GM21723 (cell line): ENCODE measurements at regions not wholly inside any gene's neighbourhood (a gene's known extent, or its start where the extent isn't known, plus 50 kb on each side); places are given as distances from the start of the nearest gene placed in this dataset.

Source experiments
- ATAC-seq: cut with Tn5 transposase; IDR thresholded peaks from one replicate; pipeline ENCODE4 v1.9.1; 2021; ENCODE audit warnings: mild to moderate bottlenecking, moderate library complexity; ENCODE audit not compliant: unreplicated experiment

- no peak for ATAC-seq
These were observed 94.9 kb downstream of the TMEM174 start for GRCh38 chr5:73267766-73268435.

DNA sequence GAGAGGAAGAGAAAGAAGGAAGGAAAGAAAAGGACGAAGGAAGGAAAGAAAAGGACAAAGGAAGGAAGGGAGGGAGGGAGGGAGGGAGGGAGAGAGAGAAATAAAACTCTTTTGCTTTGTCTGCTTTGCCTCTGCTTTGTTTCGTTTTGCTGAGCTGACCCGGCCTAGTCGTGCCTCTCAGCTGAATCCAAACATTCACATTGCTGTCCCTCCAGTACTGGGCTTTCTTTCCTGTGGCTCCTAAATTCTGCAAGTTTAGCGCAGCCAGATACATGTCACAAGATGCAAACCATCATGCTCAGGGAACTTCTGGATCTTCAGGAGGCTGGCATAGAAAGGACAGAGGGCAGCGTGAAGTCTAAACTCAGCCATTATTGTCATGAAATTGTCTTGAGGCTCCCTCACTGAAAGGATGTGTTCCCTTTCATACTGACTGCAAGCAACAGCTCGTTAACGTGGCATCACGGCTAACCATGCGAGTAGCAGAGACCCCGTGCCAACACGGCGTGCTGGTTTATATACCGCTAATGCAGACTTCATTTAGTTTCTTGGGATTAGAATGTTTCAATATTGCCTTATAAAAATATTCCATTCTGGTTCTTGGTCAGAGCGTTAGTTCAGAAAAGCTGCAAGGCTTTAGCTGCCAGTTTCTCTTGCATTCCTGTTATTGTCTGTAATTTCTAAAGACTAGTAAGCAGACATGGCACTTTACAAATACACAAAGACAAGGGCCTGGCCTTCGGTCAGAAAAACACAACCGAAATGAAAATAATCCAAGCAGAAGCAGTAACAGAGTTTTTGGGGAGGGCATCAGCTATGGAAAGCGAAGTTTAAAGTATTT lies 94.2 kb downstream of the TMEM174 start:
- no peak for ATAC-seq

DNA sequence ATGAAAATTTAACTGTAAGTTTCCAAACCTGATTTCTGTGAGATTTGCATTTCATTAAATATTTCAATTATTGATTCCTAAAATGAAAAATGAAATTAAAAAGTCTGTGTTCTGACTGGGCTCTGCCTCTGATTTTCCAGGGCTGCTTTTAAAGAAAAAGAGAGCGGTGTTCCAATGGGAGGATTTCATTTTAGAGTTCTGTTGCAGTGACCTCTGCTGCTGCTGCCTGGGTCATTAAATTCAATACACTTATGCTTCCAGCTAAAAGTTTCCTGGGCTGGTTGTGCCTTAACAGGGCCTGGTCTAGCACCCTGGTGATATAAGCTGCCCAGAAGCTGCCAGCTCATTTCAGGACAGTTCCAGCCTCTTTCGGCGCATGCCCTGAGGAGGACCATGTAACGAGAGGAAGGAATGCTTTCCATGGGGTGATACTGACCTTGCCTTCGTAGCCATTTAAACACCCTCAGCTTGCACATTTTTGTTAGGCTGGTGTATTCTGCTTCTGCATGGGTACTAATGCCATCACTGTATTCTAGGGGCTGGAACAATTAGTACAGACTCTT lies 93.3 kb downstream of the TMEM174 start:
- ATAC-seq: no peak

DNA sequence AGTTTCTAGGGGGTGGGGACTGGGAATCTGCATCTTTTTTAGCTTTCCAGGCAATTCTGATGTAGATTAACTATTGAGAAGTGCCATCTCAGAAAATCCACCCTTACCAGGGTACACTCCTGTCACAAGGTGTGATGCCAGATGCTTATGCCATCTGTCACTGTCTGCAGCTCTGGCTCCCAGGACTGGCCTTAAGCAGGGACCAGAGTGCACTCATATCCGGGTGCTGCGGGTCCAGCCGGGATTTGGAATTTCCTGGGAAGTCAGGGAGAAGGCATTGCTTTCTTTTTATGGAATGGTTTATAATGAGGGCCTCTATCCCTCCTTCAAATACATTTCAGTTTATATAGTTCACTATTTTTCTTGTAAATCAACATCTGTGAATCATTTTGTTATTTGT lies 92.6 kb downstream of the TMEM174 start:
- ATAC-seq: no peak

DNA sequence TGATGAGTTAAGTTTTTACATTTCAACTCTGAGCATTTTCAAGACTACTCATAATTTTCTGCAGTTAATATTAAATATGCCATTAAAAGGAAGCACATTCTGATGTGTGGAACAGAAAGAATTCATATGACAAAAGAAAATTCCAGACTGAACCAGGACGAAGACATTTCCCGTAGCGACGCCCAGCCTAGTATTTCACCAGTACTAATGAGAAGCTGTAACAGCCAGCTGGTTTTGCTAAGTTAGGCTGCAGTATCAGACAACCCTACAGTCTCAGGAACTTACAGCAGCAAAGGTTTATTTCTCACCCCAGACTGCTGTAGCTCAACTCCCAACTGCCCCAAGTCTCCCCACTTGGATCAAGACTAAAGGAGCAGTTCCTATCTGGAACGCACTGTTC lies 91.6 kb downstream of the TMEM174 start:
- ATAC-seq: no peak

DNA sequence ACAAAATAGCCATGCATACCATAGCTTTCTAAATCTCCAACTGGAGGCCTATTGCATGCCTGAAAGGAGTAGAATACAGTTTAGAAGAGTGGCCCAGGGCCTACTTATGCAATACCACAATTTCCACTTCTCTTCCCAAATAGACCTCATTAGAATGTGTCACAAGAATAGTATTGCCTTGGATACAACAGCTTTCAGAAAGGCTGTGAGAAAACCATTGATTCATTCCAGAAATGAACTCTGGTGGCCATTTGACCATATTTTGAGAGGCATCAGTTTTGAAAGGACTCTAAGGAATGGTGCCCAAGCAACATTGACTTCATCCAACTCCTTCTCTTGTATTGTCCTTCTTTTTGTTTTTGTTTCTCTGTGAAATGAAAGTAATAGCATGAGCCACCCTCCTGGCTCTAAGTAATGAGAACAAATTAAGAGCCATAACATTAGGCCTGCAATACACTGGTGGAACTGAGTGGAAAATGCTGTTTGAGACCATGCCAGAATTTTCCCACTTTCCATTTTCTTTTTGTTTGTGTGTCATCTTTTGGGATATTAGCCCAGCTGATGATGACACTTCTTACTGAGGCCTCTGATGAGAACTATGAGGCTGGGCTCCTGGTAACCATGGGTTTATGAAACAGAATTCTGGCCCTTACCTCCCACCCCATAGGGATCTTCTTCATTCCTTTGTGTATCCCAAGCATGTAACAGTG lies 90.2 kb downstream of the TMEM174 start:
- ATAC-seq: no peak

GRCh38 chr5:73256862-73257261 lies 83.9 kb downstream of the TMEM174 start:
- ATAC-seq: no peak

- ATAC-seq: no peak
These were observed 83.5 kb downstream of the TMEM174 start for GRCh38 chr5:73256462-73256861.

DNA sequence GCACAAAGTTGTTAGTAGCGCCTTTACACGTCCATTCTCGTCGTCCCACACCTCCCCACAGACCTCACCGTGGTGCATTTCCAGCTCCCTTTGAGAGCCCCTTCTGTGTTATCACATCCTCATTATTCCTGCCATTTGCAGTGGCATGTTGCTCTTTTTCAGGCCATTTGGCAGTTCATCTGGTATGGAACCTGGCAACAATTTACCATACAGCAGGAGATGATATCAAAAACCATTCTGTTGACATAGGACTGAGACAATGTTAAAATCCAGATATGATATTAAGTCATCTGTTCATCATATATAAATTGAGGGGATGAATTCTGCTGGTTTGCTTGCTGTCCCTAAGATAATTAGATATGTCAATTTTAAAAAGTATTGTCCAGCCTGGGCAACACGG lies 83.0 kb downstream of the TMEM174 start:
- no peak for ATAC-seq

DNA sequence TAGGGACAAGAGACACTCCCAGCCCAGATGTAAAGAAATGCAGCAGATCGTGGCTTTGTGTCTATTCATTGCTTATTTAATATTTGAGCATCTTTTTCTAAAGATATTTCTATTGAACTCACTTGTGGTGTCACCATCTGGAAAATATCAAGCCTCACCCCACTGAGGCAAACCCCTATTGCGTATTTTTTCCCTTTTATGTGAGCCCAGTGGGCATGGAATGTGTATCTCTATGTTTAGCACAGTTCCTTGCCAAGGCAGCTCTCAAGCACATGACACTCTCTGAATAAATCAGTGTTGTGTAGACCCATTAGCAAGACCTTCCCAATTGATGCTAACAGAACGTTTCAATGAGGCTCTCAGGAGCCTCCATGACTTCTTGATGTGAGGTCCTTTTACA lies 81.6 kb downstream of the TMEM174 start:
- ATAC-seq: no peak

- no peak for ATAC-seq
These were observed 80.2 kb downstream of the TMEM174 start for GRCh38 chr5:73253047-73253660.

- no peak for ATAC-seq
These were observed 77.7 kb downstream of the TMEM174 start for GRCh38 chr5:73250645-73251044.

GRCh38 chr5:73242735-73243134 lies 69.7 kb downstream of the TMEM174 start:
- no peak for ATAC-seq

GRCh38 chr5:73238873-73239272 lies 65.9 kb downstream of the TMEM174 start:
- ATAC-seq: no peak

DNA sequence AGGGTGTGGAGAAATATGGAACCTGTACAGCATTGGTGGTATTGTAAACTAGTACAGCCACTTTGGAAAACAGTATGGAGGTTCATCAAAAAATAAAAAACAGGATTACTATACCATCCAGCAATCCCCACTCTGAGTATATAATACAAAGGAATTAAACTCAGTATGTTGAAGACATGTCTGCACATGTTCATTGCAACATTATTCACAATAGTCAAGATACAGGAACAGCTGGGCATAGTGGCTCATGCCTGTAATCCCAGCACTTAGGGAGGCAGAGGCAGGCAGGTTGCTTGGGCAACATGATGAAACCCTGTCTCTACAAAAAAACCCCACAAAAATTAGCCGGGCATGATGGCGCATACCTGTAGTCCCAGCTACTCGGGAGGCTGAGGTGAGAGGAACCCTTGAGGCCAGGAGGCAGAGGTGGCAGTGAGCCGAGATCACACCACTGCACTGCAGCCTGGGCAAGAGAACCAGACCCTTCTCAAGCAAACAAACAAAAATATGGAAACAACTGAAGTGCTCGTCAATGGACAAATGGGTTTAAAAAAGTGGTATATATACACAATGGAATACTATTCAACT lies 63.6 kb downstream of the TMEM174 start:
- ATAC-seq: no peak

DNA sequence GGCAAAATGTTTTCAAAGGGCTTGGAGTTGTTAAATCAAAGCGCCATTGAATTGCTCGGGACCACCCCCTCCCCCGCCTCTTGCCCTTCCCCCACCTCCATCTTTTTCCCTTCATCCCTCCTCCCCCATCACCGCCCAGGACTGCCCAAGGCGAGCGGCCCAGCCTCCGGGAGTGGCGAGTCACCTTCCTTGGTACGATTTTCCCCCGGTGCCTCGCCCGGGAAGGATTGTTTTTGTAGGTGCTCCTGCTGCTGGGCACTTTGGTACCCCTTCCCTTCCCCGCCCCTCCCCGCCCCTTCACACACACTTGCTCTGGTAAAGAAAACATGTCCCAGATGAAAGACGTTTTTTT lies 61.2 kb downstream of the TMEM174 start:
- ATAC-seq: no peak

DNA sequence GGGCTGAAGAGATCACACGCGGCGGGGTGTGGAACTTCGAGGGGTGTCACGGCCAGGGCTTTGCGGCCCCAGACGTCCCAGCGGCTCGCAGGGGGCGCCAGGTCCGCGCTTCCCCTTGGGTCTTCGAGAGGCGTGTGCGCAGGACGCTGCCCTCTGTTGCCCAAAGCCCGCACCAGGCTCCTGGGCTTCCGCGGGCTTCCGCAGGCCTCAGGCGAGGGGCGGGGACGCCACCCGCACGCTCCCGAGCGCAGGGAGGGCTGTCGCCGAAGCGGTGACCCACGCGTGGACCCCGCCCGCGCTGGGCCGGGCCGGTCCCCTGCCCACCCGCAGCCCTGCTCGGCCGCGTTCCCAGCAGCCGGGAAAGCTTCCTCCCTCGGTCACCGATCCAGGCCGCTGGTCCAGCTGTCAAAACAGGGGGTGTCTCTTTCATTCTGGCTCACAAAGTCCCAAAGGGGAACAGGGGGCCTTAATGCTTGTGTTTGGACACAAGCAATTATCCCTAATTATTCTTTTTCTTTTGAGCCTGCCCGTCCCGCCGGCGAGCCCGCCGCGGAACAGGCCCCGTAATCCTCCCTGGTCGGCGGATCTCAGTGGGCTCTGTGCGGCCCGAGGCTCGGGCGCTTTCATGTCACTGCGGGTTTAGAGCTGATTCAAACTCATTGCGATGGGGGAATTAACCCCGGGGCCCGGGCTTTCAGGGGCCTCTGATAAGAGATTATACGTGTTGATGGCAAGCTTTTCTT lies 60.6 kb downstream of the TMEM174 start:
- ATAC-seq: no peak

- ATAC-seq: no peak
These were observed 60.1 kb downstream of the TMEM174 start for GRCh38 chr5:73233053-73233460.

- no peak for ATAC-seq
These were observed 59.5 kb downstream of the TMEM174 start for GRCh38 chr5:73232266-73233041.
